Lower leg skin (tissue), 3 donors: ENCODE measurements at regions not wholly inside any gene's neighbourhood (a gene's known extent, or its start where the extent isn't known, plus 50 kb on each side); places are given as distances from the start of the nearest gene placed in this dataset.

Source experiments
- CTCF ChIP-seq, 3 donors: fragments of 450-650 bp; IDR thresholded peaks; one replicate each; pipeline ENCODE4 v1.5.1; 2016; ENCODE audit warnings: antibody characterized with exemption in 3 of 3, mild to moderate bottlenecking in 3 of 3, moderate library complexity in 2 of 3
- POLR2A ChIP-seq, 2 donors: fragments of 450-650 bp; IDR thresholded peaks; one replicate each; pipeline ENCODE4 v1.6.1; 2016 to 2017; ENCODE audit warnings: antibody characterized with exemption in 2 of 2, mild to moderate bottlenecking in 1 of 2, moderate library complexity in 1 of 2

GRCh38 chr7:54882694-54883093 is 123.7 kb upstream of the SEC61G start:
- TF ChIP-seq POLR2A (IDR thresholded peaks at IDR 0.05): no peak
- no peak for TF ChIP-seq CTCF (IDR thresholded peaks at IDR 0.05)
